ENCODE measurements at regions not wholly inside any gene's neighbourhood (a gene's known extent, or its start where the extent isn't known, plus 50 kb on each side); places are given as distances from the start of the nearest gene placed in this dataset.
"Not testable (repeated sequence)": the region's sequence is repeated elsewhere in the genome, so short reads cannot be mapped to it uniquely, and the experiment has no call there.

- no peak for DNase-seq
Measured at GRCh38 chrX:95218976-95219375, 1465.7 kb upstream of the DIAPH2 start.

GRCh38 chrX:95248386-95248785 lies 1436.3 kb upstream of the DIAPH2 start:
- DNase-seq: no peak

GRCh38 chrX:95290455-95290854 lies 1394.2 kb upstream of the DIAPH2 start:
- DNase-seq: no peak

GRCh38 chrX:95291561-95291960 lies 1393.1 kb upstream of the DIAPH2 start:
- DNase-seq: no peak

- DNase-seq: no peak
Measured at GRCh38 chrX:95318882-95319281, 1365.8 kb upstream of the DIAPH2 start.

- no peak for DNase-seq
Measured at GRCh38 chrX:95325185-95325584, 1359.5 kb upstream of the DIAPH2 start.

- no peak for DNase-seq
Measured at GRCh38 chrX:95330292-95330691, 1354.3 kb upstream of the DIAPH2 start.

- DNase-seq: no peak
Measured at GRCh38 chrX:95332530-95332929, 1352.1 kb upstream of the DIAPH2 start.

GRCh38 chrX:95346856-95347255 lies 1337.8 kb upstream of the DIAPH2 start:
- DNase-seq: no peak

- DNase-seq: no peak
Measured at GRCh38 chrX:95350774-95351488, 1333.7 kb upstream of the DIAPH2 start.

GRCh38 chrX:95367286-95367685 lies 1317.4 kb upstream of the DIAPH2 start:
- DNase-seq: no peak

- DNase-seq: no peak
Measured at GRCh38 chrX:95382799-95383198, 1301.8 kb upstream of the DIAPH2 start.

GRCh38 chrX:95383778-95384177 lies 1300.9 kb upstream of the DIAPH2 start:
- no peak for DNase-seq

- DNase-seq: no peak
Measured at GRCh38 chrX:95427389-95427788, 1257.3 kb upstream of the DIAPH2 start.

GRCh38 chrX:95435198-95435597 lies 1249.4 kb upstream of the DIAPH2 start:
- no peak for DNase-seq

- DNase-seq: no peak
Measured at GRCh38 chrX:95441836-95442235, 1242.8 kb upstream of the DIAPH2 start.

- no peak for DNase-seq
Measured at GRCh38 chrX:95484781-95485180, 1199.9 kb upstream of the DIAPH2 start.

- no peak for DNase-seq
Measured at GRCh38 chrX:95505721-95506120, 1178.9 kb upstream of the DIAPH2 start.

GRCh38 chrX:95509474-95509873 lies 1175.2 kb upstream of the DIAPH2 start:
- DNase-seq: no peak

GRCh38 chrX:95524018-95524417 lies 1160.6 kb upstream of the DIAPH2 start:
- DNase-seq: not testable (repeated sequence)

GRCh38 chrX:95536111-95536510 lies 1148.5 kb upstream of the DIAPH2 start:
- DNase-seq: no peak

- no peak for DNase-seq
Measured at GRCh38 chrX:95536661-95537060, 1148.0 kb upstream of the DIAPH2 start.

GRCh38 chrX:95539041-95539440 lies 1145.6 kb upstream of the DIAPH2 start:
- DNase-seq: no peak

GRCh38 chrX:95549552-95549951 lies 1135.1 kb upstream of the DIAPH2 start:
- DNase-seq: not testable (repeated sequence)

- DNase-seq: no peak
Measured at GRCh38 chrX:95585321-95585720, 1099.3 kb upstream of the DIAPH2 start.
